ENCODE measurements at regions not wholly inside any gene's neighbourhood (a gene's known extent, or its start where the extent isn't known, plus 50 kb on each side); places are given as distances from the start of the nearest gene placed in this dataset.

GRCh38 chr5:136682986-136683385 lies 317.6 kb upstream of the TRPC7 start:
- in situ Hi-C loops (cut with MboI; ENCODE audit: low sequenced_read_pairs), result no loop called here
- no peak overlapping the region for H3K4me3 ChIP-seq
- H3K36me3 ChIP-seq (replicated peaks), result no peaks in the 10 kb centered on the region
- no peak for DNase-seq (ENCODE audit: low spot score in 2 of 2)
- no peaks in the 10 kb centered on the region for H3K4me1 ChIP-seq
- H3K9me3 ChIP-seq, result no peaks in the 10 kb centered on the region
- no peaks in the 10 kb centered on the region for H3K27me3 ChIP-seq (ENCODE audit: low read depth)

GRCh38 chr5:136679233-136679632 lies 313.9 kb upstream of the TRPC7 start:
- no peaks in the 10 kb centered on the region for H3K9me3 ChIP-seq
- H3K27me3 ChIP-seq (ENCODE audit: low read depth), result no peaks in the 10 kb centered on the region
- in situ Hi-C loops (cut with MboI; ENCODE audit: low sequenced_read_pairs), result no loop called here
- no peak overlapping the region for H3K4me3 ChIP-seq
- DNase-seq (ENCODE audit: low spot score in 2 of 2), result no peak
- no peaks in the 10 kb centered on the region for H3K36me3 ChIP-seq (replicated peaks)
- no peaks in the 10 kb centered on the region for H3K4me1 ChIP-seq

- no peaks in the 10 kb centered on the region for H3K9me3 ChIP-seq
- H3K4me3 ChIP-seq, result no peak overlapping the region
- H3K4me1 ChIP-seq, result no peaks in the 10 kb centered on the region
- in situ Hi-C loops (cut with MboI; ENCODE audit: low sequenced_read_pairs), result no loop called here
- no peaks in the 10 kb centered on the region for H3K27me3 ChIP-seq (ENCODE audit: low read depth)
- H3K36me3 ChIP-seq (replicated peaks), result no peaks in the 10 kb centered on the region
- no peak for DNase-seq (ENCODE audit: low spot score in 2 of 2)
Observed at GRCh38 chr5:136677217-136677616, 311.9 kb upstream of the TRPC7 start.

GRCh38 chr5:136676685-136677084 lies 311.3 kb upstream of the TRPC7 start:
- in situ Hi-C loops (cut with MboI; ENCODE audit: low sequenced_read_pairs), result no loop called here
- Histone ChIP-seq H3K4me3 (no peak overlapping the region), H3K4me1 (no peaks in the 10 kb centered on the region), H3K27me3 (ENCODE audit: low read depth) (no peaks in the 10 kb centered on the region), H3K36me3 (replicated peaks) (no peaks in the 10 kb centered on the region), H3K9me3 (no peaks in the 10 kb centered on the region)
- DNase-seq (ENCODE audit: low spot score in 2 of 2), result no peak

- H3K36me3 ChIP-seq (replicated peaks), result no peaks in the 10 kb centered on the region
- no peak for DNase-seq (ENCODE audit: low spot score in 2 of 2)
- H3K9me3 ChIP-seq, result no peaks in the 10 kb centered on the region
- H3K27me3 ChIP-seq (ENCODE audit: low read depth), result no peaks in the 10 kb centered on the region
- H3K4me1 ChIP-seq, result no peaks in the 10 kb centered on the region
- no peak overlapping the region for H3K4me3 ChIP-seq
- in situ Hi-C loops (cut with MboI; ENCODE audit: low sequenced_read_pairs), result no loop called here
Observed at GRCh38 chr5:136675769-136676168, 310.4 kb upstream of the TRPC7 start.

- H3K36me3 ChIP-seq (replicated peaks), result no peaks in the 10 kb centered on the region
- no peak overlapping the region for H3K4me3 ChIP-seq
- no peak for DNase-seq (ENCODE audit: low spot score in 2 of 2)
- H3K9me3 ChIP-seq, result no peaks in the 10 kb centered on the region
- no peaks in the 10 kb centered on the region for H3K27me3 ChIP-seq (ENCODE audit: low read depth)
- in situ Hi-C loops (cut with MboI; ENCODE audit: low sequenced_read_pairs), result no loop called here
- no peaks in the 10 kb centered on the region for H3K4me1 ChIP-seq
Observed at GRCh38 chr5:136674178-136674577, 308.8 kb upstream of the TRPC7 start.

GRCh38 chr5:136667789-136668188 lies 302.4 kb upstream of the TRPC7 start:
- Histone ChIP-seq H3K36me3 (replicated peaks) (no peaks in the 10 kb centered on the region), H3K4me3 (no peak overlapping the region), H3K27me3 (ENCODE audit: low read depth) (no peaks in the 10 kb centered on the region), H3K9me3 (no peaks in the 10 kb centered on the region), H3K4me1 (no peaks in the 10 kb centered on the region)
- DNase-seq (ENCODE audit: low spot score in 2 of 2), result no peak
- in situ Hi-C loops (cut with MboI; ENCODE audit: low sequenced_read_pairs), result no loop called here

GRCh38 chr5:136666970-136667620 lies 301.8 kb upstream of the TRPC7 start:
- no peaks in the 10 kb centered on the region for H3K4me1 ChIP-seq
- in situ Hi-C loops (cut with MboI; ENCODE audit: low sequenced_read_pairs), result no loop called here
- H3K27me3 ChIP-seq (ENCODE audit: low read depth), result no peaks in the 10 kb centered on the region
- no peak overlapping the region for H3K4me3 ChIP-seq
- H3K36me3 ChIP-seq (replicated peaks), result no peaks in the 10 kb centered on the region
- DNase-seq (ENCODE audit: low spot score in 2 of 2), result no peak
- H3K9me3 ChIP-seq, result no peaks in the 10 kb centered on the region

GRCh38 chr5:136665331-136665730 lies 300.0 kb upstream of the TRPC7 start:
- no peak for DNase-seq (ENCODE audit: low spot score in 2 of 2)
- Histone ChIP-seq H3K27me3 (ENCODE audit: low read depth) (no peaks in the 10 kb centered on the region), H3K4me1 (no peaks in the 10 kb centered on the region), H3K9me3 (no peaks in the 10 kb centered on the region), H3K36me3 (replicated peaks) (no peaks in the 10 kb centered on the region), H3K4me3 (no peak overlapping the region)
- in situ Hi-C loops (cut with MboI; ENCODE audit: low sequenced_read_pairs), result no loop called here

GRCh38 chr5:136661026-136661425 lies 295.7 kb upstream of the TRPC7 start:
- no peak overlapping the region for H3K4me3 ChIP-seq
- in situ Hi-C loops (cut with MboI; ENCODE audit: low sequenced_read_pairs), result no loop called here
- H3K4me1 ChIP-seq, result no peaks in the 10 kb centered on the region
- no peak for DNase-seq (ENCODE audit: low spot score in 2 of 2)
- no peaks in the 10 kb centered on the region for H3K9me3 ChIP-seq
- H3K36me3 ChIP-seq (replicated peaks), result no peaks in the 10 kb centered on the region
- H3K27me3 ChIP-seq (ENCODE audit: low read depth), result no peaks in the 10 kb centered on the region

GRCh38 chr5:136656811-136657210 lies 291.5 kb upstream of the TRPC7 start:
- in situ Hi-C loops (cut with MboI; ENCODE audit: low sequenced_read_pairs), result no loop called here
- H3K4me1 ChIP-seq, result no peaks in the 10 kb centered on the region
- H3K36me3 ChIP-seq (replicated peaks), result no peaks in the 10 kb centered on the region
- DNase-seq (ENCODE audit: low spot score in 2 of 2), result no peak
- H3K9me3 ChIP-seq, result no peaks in the 10 kb centered on the region
- no peaks in the 10 kb centered on the region for H3K27me3 ChIP-seq (ENCODE audit: low read depth)
- H3K4me3 ChIP-seq, result no peak overlapping the region

- in situ Hi-C loops (cut with MboI; ENCODE audit: low sequenced_read_pairs), result no loop called here
- no peak overlapping the region for H3K4me3 ChIP-seq
- no peak for DNase-seq (ENCODE audit: low spot score in 2 of 2)
Observed at GRCh38 chr5:136655468-136655867, 290.1 kb upstream of the TRPC7 start.

GRCh38 chr5:136646915-136647314 lies 281.6 kb upstream of the TRPC7 start:
- DNase-seq (ENCODE audit: low spot score in 2 of 2), result no peak
- no peaks in the 10 kb centered on the region for H3K27me3 ChIP-seq (ENCODE audit: low read depth)
- no peaks in the 10 kb centered on the region for H3K9me3 ChIP-seq
- in situ Hi-C loops (cut with MboI; ENCODE audit: low sequenced_read_pairs), result no loop called here
- no peaks in the 10 kb centered on the region for H3K4me1 ChIP-seq
- no peak overlapping the region for H3K4me3 ChIP-seq
- H3K36me3 ChIP-seq (replicated peaks), result no peaks in the 10 kb centered on the region

More at GRCh38 chr5:136655468-136655867, 290.1 kb upstream of the TRPC7 start:
- Histone ChIP-seq H3K27me3 (ENCODE audit: low read depth) (no peaks in the 10 kb centered on the region), H3K36me3 (replicated peaks) (no peaks in the 10 kb centered on the region), H3K4me1 (no peaks in the 10 kb centered on the region), H3K9me3 (no peaks in the 10 kb centered on the region)

- no peaks in the 10 kb centered on the region for H3K4me1 ChIP-seq
- in situ Hi-C loops (cut with MboI; ENCODE audit: low sequenced_read_pairs), result no loop called here
- no peaks in the 10 kb centered on the region for H3K9me3 ChIP-seq
- no peak for DNase-seq (ENCODE audit: low spot score in 2 of 2)
- H3K27me3 ChIP-seq (ENCODE audit: low read depth), result no peaks in the 10 kb centered on the region
- no peak overlapping the region for H3K4me3 ChIP-seq
- no peaks in the 10 kb centered on the region for H3K36me3 ChIP-seq (replicated peaks)
Observed at GRCh38 chr5:136642976-136643375, 277.6 kb upstream of the TRPC7 start.

- Histone ChIP-seq H3K36me3 (replicated peaks) (no peaks in the 10 kb centered on the region), H3K27me3 (ENCODE audit: low read depth) (no peaks in the 10 kb centered on the region), H3K4me3 (no peak overlapping the region), H3K4me1 (no peaks in the 10 kb centered on the region), H3K9me3 (no peaks in the 10 kb centered on the region)
- DNase-seq (ENCODE audit: low spot score in 2 of 2), result no peak
- in situ Hi-C loops (cut with MboI; ENCODE audit: low sequenced_read_pairs), result no loop called here
Observed at GRCh38 chr5:136639616-136640015, 274.3 kb upstream of the TRPC7 start.
